B cell (primary cell): ENCODE measurements at regions not wholly inside any gene's neighbourhood (a gene's known extent, or its start where the extent isn't known, plus 50 kb on each side); places are given as distances from the start of the nearest gene placed in this dataset.
"Not testable (repeated sequence)": the region's sequence is repeated elsewhere in the genome, so short reads cannot be mapped to it uniquely, and the experiment has no call there.

Experiments used
- ATAC-seq: fragments of 200-7000 bp; cut with Tn5 transposase; one replicate; pipeline ENCODE4 v1.10.0; 2021; ENCODE audit warnings: low read depth, mild to moderate bottlenecking, moderate number of reproducible peaks, moderate library complexity
- CTCF ChIA-PET: fragments of 350-600 bp; sonication (Branson Sonifier 250); formaldehyde crosslinking; loops from one replicate; lab custom pipeline; 2021; ENCODE audit warnings: antibody characterized with exemption, inconsistent platforms; lab: Charles Lee
- POLR2A ChIA-PET: fragments of 350-600 bp; sonication (Branson Sonifier 250); formaldehyde crosslinking; loops from one replicate; lab custom pipeline; 2021; ENCODE audit warnings: antibody characterized with exemption; lab: Charles Lee
- DNase-seq: peaks from one replicate; pipeline ENCODE4 v3.0.0; 2013
- H2AFZ ChIP-seq: 2 replicates; pipeline ENCODE4 v1.6.1; 2012; ENCODE audit warnings: mild to moderate bottlenecking, low read depth, low read length; ENCODE audit not compliant: insufficient read depth, poor library complexity, severe bottlenecking
- H3K27ac ChIP-seq, 2 donors: 1 replicate in 1 of 2; 2 replicates in 1 of 2; pipeline ENCODE4 v1.5.1; 2012 to 2013; ENCODE audit warnings: low read length in 2 of 2, mild to moderate bottlenecking in 2 of 2, moderate library complexity in 1 of 2
- H3K27me3 ChIP-seq, 4 experiments: fragments of 200-600 bp in 1 of 4; sonication (generic) in 1 of 4; replicated peaks in 1 of 4; 1 replicate in 2 of 4; 2 replicates in 2 of 4; pipeline versions ENCODE4 v1.6.1 to v1.7.0; 2013 to 2016; ENCODE audit warnings: low read length in 3 of 4, mild to moderate bottlenecking in 2 of 4, mixed read lengths in 1 of 4, moderate library complexity in 1 of 4; ENCODE audit not compliant: insufficient read depth in 4 of 4, control insufficient read depth in 3 of 4; ENCODE audit errors: control extremely low read depth in 1 of 4
- H3K36me3 ChIP-seq, 2 experiments: replicated peaks in 1 of 2; 1 replicate in 1 of 2; 2 replicates in 1 of 2; pipeline versions ENCODE4 v1.6.1 to v1.7.1; 2013; ENCODE audit warnings: low read length in 1 of 2; ENCODE audit not compliant: insufficient read depth in 2 of 2, control insufficient read depth in 1 of 2; ENCODE audit errors: control extremely low read depth in 1 of 2, extremely low read depth in 1 of 2
- H3K4me1 ChIP-seq, 2 donors: fragments of 200-600 bp in 1 of 2; sonication (generic) in 1 of 2; 1 replicate in 1 of 2; 2 replicates in 1 of 2; pipeline versions ENCODE4 v1.5.1 to v1.6.1; 2013 to 2017; ENCODE audit warnings: low read length in 2 of 2; ENCODE audit not compliant: control insufficient read depth in 2 of 2, insufficient read depth in 2 of 2
- H3K4me2 ChIP-seq: replicated peaks from 2 replicates; pipeline ENCODE3; 2012; ENCODE audit warnings: mild to moderate bottlenecking, low read depth, low read length; ENCODE audit not compliant: poor library complexity, severe bottlenecking
- H3K4me3 ChIP-seq, 5 experiments: fragments of 200-600 bp in 1 of 5; sonication (generic) in 1 of 5; 1 replicate in 3 of 5; 2 replicates in 2 of 5; pipeline versions ENCODE4 v1.5.1 to v1.7.0; 2011 to 2016; ENCODE audit warnings: low read length in 4 of 5, mild to moderate bottlenecking in 4 of 5, low read depth in 2 of 5, control low read depth in 1 of 5, moderate library complexity in 1 of 5; ENCODE audit not compliant: insufficient read depth in 1 of 5; ENCODE audit errors: control extremely low read depth in 1 of 5, extremely low read depth in 1 of 5
- H3K79me2 ChIP-seq: fragments of 200-600 bp; sonication (generic); one replicate; pipeline ENCODE4 v1.6.0; 2016; ENCODE audit warnings: low read length; ENCODE audit not compliant: control insufficient read depth, insufficient read depth
- H3K9ac ChIP-seq: fragments of 200-600 bp; sonication (generic); 2 replicates; pipeline ENCODE4 v1.6.1; 2017; ENCODE audit warnings: mild to moderate bottlenecking, low read length, moderate library complexity
- H3K9me3 ChIP-seq, 3 donors: one replicate each; pipeline versions ENCODE4 v1.6.1 to v1.7.1; 2013; ENCODE audit warnings: low read length in 2 of 3; ENCODE audit not compliant: control insufficient read depth in 2 of 3, insufficient read depth in 1 of 3; ENCODE audit errors: control extremely low read depth in 1 of 3
- H4K20me1 ChIP-seq: 2 replicates; pipeline ENCODE4 v1.6.0; 2012; ENCODE audit warnings: mild to moderate bottlenecking, low read length; ENCODE audit not compliant: insufficient read depth, control insufficient read depth, poor library complexity, severe bottlenecking
- H3K27ac Mint-ChIP-seq: one replicate; pipeline ENCODE4 v1.8.0; 2021; ENCODE audit warnings: mixed read lengths
- H3K27me3 Mint-ChIP-seq: one replicate; pipeline ENCODE4 v1.8.0; 2021; ENCODE audit warnings: mixed read lengths
- H3K4me1 Mint-ChIP-seq: one replicate; pipeline ENCODE4 v1.8.0; 2021; ENCODE audit warnings: mixed read lengths
- H3K4me3 Mint-ChIP-seq: one replicate; pipeline ENCODE4 v1.8.0; 2021; ENCODE audit warnings: mixed read lengths
- H3K9me3 Mint-ChIP-seq: one replicate; pipeline ENCODE4 v1.8.0; 2022; ENCODE audit warnings: mixed read lengths; ENCODE audit not compliant: insufficient read depth
- CTCF ChIP-seq: fragments of 200-600 bp; IDR thresholded peaks from one replicate; pipeline ENCODE4 v1.8.0; 2022; ENCODE audit warnings: antibody characterized with exemption, mild to moderate bottlenecking
- EZH2 ChIP-seq: IDR thresholded peaks from 2 replicates; pipeline ENCODE4 v1.6.1; 2012; ENCODE audit warnings: borderline replicate concordance, low read depth, mild to moderate bottlenecking, moderate library complexity, low read length; ENCODE audit not compliant: insufficient read depth, poor library complexity, severe bottlenecking
- WGBS: methylation state at CpG from one replicate; pipeline ENCODE4 v1.1.5; 2013; ENCODE audit warnings: missing lambda C conversion rate; ENCODE audit not compliant: insufficient coverage; 5-methylcytosine and 5-hydroxymethylcytosine counted together
- intact Hi-C: fragments of 100-400 bp; cut with micrococcal nuclease; formaldehyde crosslinking; loops from one replicate; pipeline ENCODE4 v1.10.0; 2022

GRCh38 chrX:115357326-115358120, 68.0 kb downstream of the LUZP4 start:
- DNase-seq (no peak), ATAC-seq (no peak)
- H3K79me2 ChIP-seq = no peaks in the 10 kb centered on the region
- H4K20me1 ChIP-seq = no peaks in the 10 kb centered on the region
- no peak overlapping the region for H3K27ac ChIP-seq
- H3K4me1 ChIP-seq = no peaks in the 10 kb centered on the region
- no peak overlapping the region for H3K27ac Mint-ChIP-seq
- H3K36me3 ChIP-seq = no peaks in the 10 kb centered on the region
- H3K4me2 ChIP-seq = no peak overlapping the region
- ChIA-PET CTCF (no interaction called here), POLR2A (no interaction called here)
- H3K9me3 ChIP-seq = no peaks in the 10 kb centered on the region
- H3K4me3 Mint-ChIP-seq = no peak overlapping the region
- no peak overlapping the region for H3K4me3 ChIP-seq
- intact Hi-C loops = no loop called here
- H3K9ac ChIP-seq = no peak overlapping the region
- no peaks in the 10 kb centered on the region for H3K9me3 Mint-ChIP-seq
- no peak overlapping the region for H2AFZ ChIP-seq
- no peaks in the 10 kb centered on the region for H3K27me3 ChIP-seq
- no CpG with 5 or more reads among the region's 3 CpGs for WGBS
- H3K4me1 Mint-ChIP-seq = no peaks in the 10 kb centered on the region
- H3K27me3 Mint-ChIP-seq = no peaks in the 10 kb centered on the region
- TF ChIP-seq CTCF = no peak
- TF ChIP-seq EZH2 = no peak

- H3K27ac Mint-ChIP-seq, H3K27ac ChIP-seq, DNase-seq, intact Hi-C loops, H2AFZ ChIP-seq, H3K4me3 Mint-ChIP-seq, H3K9ac ChIP-seq, H3K27me3 Mint-ChIP-seq, H3K79me2 ChIP-seq, H3K4me2 ChIP-seq, CTCF ChIA-PET, H3K36me3 ChIP-seq, H3K27me3 ChIP-seq, H4K20me1 ChIP-seq, H3K9me3 ChIP-seq, H3K4me1 ChIP-seq, H3K4me1 Mint-ChIP-seq, POLR2A ChIA-PET, ATAC-seq, H3K9me3 Mint-ChIP-seq, H3K4me3 ChIP-seq: not testable (repeated sequence)
- WGBS = no CpG with 5 or more reads among the region's 7 CpGs
Observed at GRCh38 chrX:115359508-115359907, 70.0 kb downstream of the LUZP4 start.
